Neural cell (in vitro differentiated cells): ENCODE measurements at regions not wholly inside any gene's neighbourhood (a gene's known extent, or its start where the extent isn't known, plus 50 kb on each side); places are given as distances from the start of the nearest gene placed in this dataset.

Experiments
- H2AFZ ChIP-seq: fragments of 200-600, 300-800 bp; sonication (generic), shearing (Covaris generic); 2 replicates; pipeline ENCODE4 v1.6.0; 2014; ENCODE audit warnings: low read depth, mild to moderate bottlenecking, antibody characterized with exemption, low read length, moderate library complexity
- H3F3A ChIP-seq: fragments of 200-600 bp; shearing (Covaris generic); 2 replicates; pipeline ENCODE4 v1.6.1; 2016; ENCODE audit warnings: mild to moderate bottlenecking, moderate library complexity, mixed read lengths, antibody characterized with exemption, low read length; ENCODE audit not compliant: insufficient read depth, poor library complexity, severe bottlenecking
- H3K27ac ChIP-seq: fragments of 200-600, 300-800 bp; sonication (generic), shearing (Covaris generic); 2 replicates; pipeline ENCODE4 v1.5.1; 2014; ENCODE audit warnings: mild to moderate bottlenecking, low read length, moderate library complexity
- H3K27me3 ChIP-seq: fragments of 300-800, 200-600 bp; sonication (generic), shearing (Covaris generic); 2 replicates; pipeline ENCODE4 v1.6.0; 2014; ENCODE audit warnings: mild to moderate bottlenecking, low read depth, low read length, moderate library complexity; ENCODE audit not compliant: insufficient read depth
- H3K36me3 ChIP-seq: fragments of 300-800, 200-600 bp; sonication (generic), shearing (Covaris generic); 2 replicates; pipeline ENCODE4 v1.5.1; 2014; ENCODE audit warnings: mild to moderate bottlenecking, antibody characterized with exemption, low read length, moderate library complexity; ENCODE audit not compliant: insufficient read depth
- H3K4me2 ChIP-seq: fragments of 300-800, 200-600 bp; sonication (generic), shearing (Covaris generic); 2 replicates; pipeline ENCODE4 v1.6.0; 2014; ENCODE audit warnings: mild to moderate bottlenecking, low read length
- H3K4me3 ChIP-seq: fragments of 300-800, 200-600 bp; sonication (generic), shearing (Covaris generic); 2 replicates; pipeline ENCODE4 v1.5.1; 2014; ENCODE audit warnings: mild to moderate bottlenecking, low read length, moderate library complexity
- H3K79me2 ChIP-seq: fragments of 200-600 bp; shearing (Covaris generic); replicated peaks from 2 replicates; pipeline ENCODE4 v1.6.0; 2014; ENCODE audit warnings: mild to moderate bottlenecking, low read length, moderate library complexity; ENCODE audit not compliant: insufficient read depth
- H3K9ac ChIP-seq: fragments of 300-800, 200-600 bp; sonication (generic), shearing (Covaris generic); 2 replicates; pipeline ENCODE4 v1.6.1; 2016; ENCODE audit warnings: mild to moderate bottlenecking, low read length, mixed read lengths
- H3K9me2 ChIP-seq: fragments of 200-600 bp; shearing (Covaris generic); 2 replicates; pipeline ENCODE4 v1.6.1; 2016; ENCODE audit warnings: mild to moderate bottlenecking, low read length, mixed read lengths; ENCODE audit not compliant: insufficient read depth
- H3K9me3 ChIP-seq: fragments of 200-600, 300-800 bp; sonication (generic), shearing (Covaris generic); 2 replicates; pipeline ENCODE4 v1.6.1; 2016; ENCODE audit warnings: mild to moderate bottlenecking, mixed run types, low read length, moderate library complexity, mixed read lengths
- H4K20me1 ChIP-seq: fragments of 200-600 bp; shearing (Covaris generic); 2 replicates; pipeline ENCODE4 v1.6.1; 2016; ENCODE audit warnings: mild to moderate bottlenecking, mixed run types; ENCODE audit not compliant: insufficient read depth
- CTCF ChIP-seq: fragments of 450-650 bp; IDR thresholded peaks from 2 replicates; pipeline ENCODE4 v1.5.1; 2014; ENCODE audit warnings: antibody characterized with exemption, mild to moderate bottlenecking, moderate library complexity; ENCODE audit not compliant: poor library complexity, severe bottlenecking
- EP300 ChIP-seq: fragments of 450-650 bp; conservative IDR thresholded peaks from 2 replicates; pipeline ENCODE4 v1.6.1; 2014; ENCODE audit warnings: antibody characterized with exemption, mild to moderate bottlenecking, moderate library complexity; ENCODE audit not compliant: poor library complexity, severe bottlenecking
- EZH2 ChIP-seq: fragments of 200-600, 300-800 bp; shearing (Covaris generic), sonication (generic); IDR thresholded peaks from 2 replicates; pipeline ENCODE4 v1.6.1; 2014; ENCODE audit warnings: antibody characterized with exemption, low read length, borderline replicate concordance, mild to moderate bottlenecking; ENCODE audit not compliant: insufficient read depth, poor library complexity, severe bottlenecking
- MXI1 ChIP-seq: fragments of 450-650 bp; conservative IDR thresholded peaks from 2 replicates; pipeline ENCODE4 v1.6.1; 2014; ENCODE audit warnings: antibody characterized with exemption, mild to moderate bottlenecking; ENCODE audit not compliant: poor library complexity, severe bottlenecking
- POLR2AphosphoS5 ChIP-seq: IDR thresholded peaks from 2 replicates; pipeline ENCODE4 v1.6.1; 2012
- RAD21 ChIP-seq: fragments of 450-650 bp; conservative IDR thresholded peaks from 2 replicates; pipeline ENCODE4 v1.6.1; 2014; ENCODE audit warnings: antibody characterized with exemption, mild to moderate bottlenecking, moderate library complexity
- REST ChIP-seq: IDR thresholded peaks from 2 replicates; pipeline ENCODE4 v1.6.1; 2012; ENCODE audit warnings: borderline replicate concordance
- SMC3 ChIP-seq: fragments of 450-650 bp; conservative IDR thresholded peaks from 2 replicates; pipeline ENCODE4 v1.6.1; 2014; ENCODE audit warnings: antibody characterized with exemption, mild to moderate bottlenecking, moderate library complexity; ENCODE audit not compliant: poor library complexity
- TAF1 ChIP-seq: IDR thresholded peaks from 2 replicates; pipeline ENCODE4 v1.6.1; 2012; ENCODE audit warnings: low read depth

- peak overlapping the region; percentile 72 for H3K27ac ChIP-seq
Measured at GRCh38 chr2:41840702-41841551, 206.9 kb upstream of the PKDCC start.

More at GRCh38 chr2:41840702-41841551, 206.9 kb upstream of the PKDCC start:
- Histone ChIP-seq H3K9me3 (no peaks in the 10 kb centered on the region), H3K9ac (peak overlapping the region; percentile 75), H4K20me1 (no peaks in the 10 kb centered on the region), H3K36me3 (no peaks in the 10 kb centered on the region), H3K4me3 (peak overlapping the region; percentile 87), H3K27me3 (peaks cover 34% of the 10 kb centered on the region), H2AFZ (peak overlapping the region; percentile 93), H3K9me2 (no peaks in the 10 kb centered on the region), H3K4me2 (peak overlapping the region; percentile 65), H3K79me2 (no peaks in the 10 kb centered on the region), H3F3A (peaks cover 7% of the 10 kb centered on the region)
- TF ChIP-seq MXI1 (peak; percentile 60), POLR2AphosphoS5 (peak; percentile 59), EZH2 (no peak), EP300 (peak; percentile 56), TAF1 (peak; percentile 54), REST (peak; percentile 31), RAD21 (peak; percentile 85), SMC3 (peak; percentile 93), CTCF (peak; percentile 99)
